GM21447 (cell line): ENCODE measurements at regions not wholly inside any gene's neighbourhood (a gene's known extent, or its start where the extent isn't known, plus 50 kb on each side); places are given as distances from the start of the nearest gene placed in this dataset.

Experiments
- ATAC-seq: cut with Tn5 transposase; IDR thresholded peaks from one replicate; pipeline ENCODE4 v1.9.1; 2021; ENCODE audit not compliant: unreplicated experiment

DNA sequence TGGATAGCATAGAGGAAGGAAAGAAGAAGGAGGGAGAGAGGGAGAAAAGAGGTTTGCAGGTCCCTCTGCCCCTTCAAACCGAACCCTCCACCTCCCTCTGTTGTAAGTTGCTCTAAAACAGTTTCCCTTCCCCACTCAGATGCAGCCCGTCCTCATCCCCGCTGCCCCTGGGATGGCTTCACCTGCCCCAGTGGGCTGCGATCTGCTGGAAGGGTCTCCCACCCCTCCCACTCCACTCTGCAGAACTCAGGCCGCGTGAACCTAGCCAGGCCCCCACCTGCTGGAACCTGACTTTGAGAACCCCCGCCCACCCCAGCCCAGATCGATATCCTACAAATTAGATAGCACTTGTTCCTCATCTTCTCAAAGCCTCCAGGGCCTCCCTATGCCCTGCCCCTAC is 190.8 kb downstream of the DLL1 start:
- ATAC-seq, result no peak

DNA sequence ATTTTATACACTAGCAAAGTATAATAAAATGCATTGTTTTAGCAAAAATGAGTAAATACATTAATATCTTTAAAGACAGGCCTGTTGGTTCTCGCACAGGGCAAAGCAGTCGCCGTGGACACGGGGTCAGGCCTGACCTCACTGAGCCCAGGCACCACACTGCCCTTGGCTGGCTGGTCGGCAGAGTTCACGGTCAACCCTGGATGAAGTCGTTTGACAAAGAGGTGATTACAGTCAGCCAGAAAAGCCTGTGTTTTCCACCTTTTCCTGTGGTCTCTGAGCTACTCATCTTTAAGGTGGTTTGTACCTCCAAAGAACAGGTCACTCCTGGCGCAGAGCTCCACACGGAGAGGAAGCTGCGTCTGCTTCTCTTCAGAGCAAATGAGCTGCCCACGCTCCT is 191.5 kb downstream of the DLL1 start:
- ATAC-seq, result no peak

- ATAC-seq, result no peak
Measured at GRCh38 chr6:170098428-170099170, 192.3 kb downstream of the DLL1 start.

DNA sequence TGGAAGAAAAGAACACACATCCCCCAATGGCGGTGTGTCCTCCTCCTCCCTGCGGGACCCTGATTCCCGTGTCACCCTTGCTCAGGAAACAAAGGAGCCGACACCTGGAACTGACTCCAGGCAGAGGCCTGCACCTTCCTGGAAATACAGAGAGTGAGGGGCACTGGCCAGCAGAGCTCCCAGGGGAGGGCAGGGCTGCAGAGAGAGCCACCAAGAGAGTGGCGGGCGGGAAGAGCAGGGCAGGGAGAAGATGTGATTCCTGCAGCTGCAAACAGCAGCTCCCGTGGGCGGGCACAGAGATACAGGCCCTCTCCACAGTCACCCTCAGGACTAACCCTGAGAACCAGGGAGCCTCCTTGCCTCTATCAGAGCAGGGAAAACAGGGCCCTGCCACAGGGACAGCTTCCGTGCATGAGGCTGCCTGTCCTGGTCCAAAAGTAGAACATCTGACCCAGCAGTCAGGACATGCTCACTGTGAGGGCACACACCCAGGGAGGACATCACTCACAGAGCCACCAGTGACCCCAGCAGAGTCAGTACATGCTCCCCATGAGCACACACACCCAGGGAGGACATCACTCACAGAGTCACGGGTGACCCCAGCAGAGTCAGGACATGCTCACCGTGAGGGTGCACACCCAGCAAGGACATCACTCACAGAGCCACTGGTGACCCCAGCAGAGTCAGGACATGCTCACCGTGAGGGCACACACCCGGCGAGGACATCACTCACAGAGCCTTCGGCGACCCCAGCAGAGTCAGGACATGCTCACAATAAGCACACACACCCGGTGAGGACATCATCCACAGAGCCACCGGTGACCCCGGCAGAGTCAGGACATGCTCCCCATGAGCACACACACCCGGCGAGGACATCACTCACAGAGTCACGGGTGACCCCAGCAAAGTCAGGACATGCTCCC is 193.1 kb downstream of the DLL1 start:
- ATAC-seq, result no peak

DNA sequence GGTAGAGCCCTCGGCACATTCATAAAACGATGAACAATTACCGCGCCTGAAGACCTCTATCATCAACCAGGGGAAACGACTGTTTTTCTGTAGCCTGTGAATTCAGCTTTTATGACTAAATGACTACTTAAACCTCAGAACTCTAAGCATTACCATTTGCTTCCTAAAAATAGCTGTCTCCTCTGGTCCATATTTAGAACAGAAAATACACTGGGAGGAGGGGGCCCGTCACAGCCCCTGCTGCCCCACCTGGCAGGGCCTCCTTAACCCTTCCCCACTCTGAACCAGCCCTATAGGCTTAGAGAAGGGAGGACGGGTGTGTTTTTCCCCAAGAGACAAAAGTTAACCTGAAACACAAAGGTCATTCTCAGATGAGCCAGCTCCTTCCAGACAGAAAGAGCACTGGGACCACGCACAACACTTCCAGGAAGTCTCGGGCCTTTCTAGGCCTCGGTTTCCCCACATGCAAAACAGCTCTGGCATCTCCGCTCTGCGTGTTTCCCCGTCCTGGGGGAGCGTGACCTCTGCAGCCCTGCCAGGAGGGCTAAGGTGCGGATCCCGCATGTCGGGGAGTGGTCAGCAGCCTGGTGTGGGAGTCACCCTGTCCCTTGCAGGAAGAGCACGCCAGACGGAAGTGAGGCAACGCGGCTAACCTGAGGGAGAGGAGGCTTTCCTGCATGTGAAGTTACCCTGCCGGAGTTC is 193.9 kb downstream of the DLL1 start:
- ATAC-seq, result no peak

DNA sequence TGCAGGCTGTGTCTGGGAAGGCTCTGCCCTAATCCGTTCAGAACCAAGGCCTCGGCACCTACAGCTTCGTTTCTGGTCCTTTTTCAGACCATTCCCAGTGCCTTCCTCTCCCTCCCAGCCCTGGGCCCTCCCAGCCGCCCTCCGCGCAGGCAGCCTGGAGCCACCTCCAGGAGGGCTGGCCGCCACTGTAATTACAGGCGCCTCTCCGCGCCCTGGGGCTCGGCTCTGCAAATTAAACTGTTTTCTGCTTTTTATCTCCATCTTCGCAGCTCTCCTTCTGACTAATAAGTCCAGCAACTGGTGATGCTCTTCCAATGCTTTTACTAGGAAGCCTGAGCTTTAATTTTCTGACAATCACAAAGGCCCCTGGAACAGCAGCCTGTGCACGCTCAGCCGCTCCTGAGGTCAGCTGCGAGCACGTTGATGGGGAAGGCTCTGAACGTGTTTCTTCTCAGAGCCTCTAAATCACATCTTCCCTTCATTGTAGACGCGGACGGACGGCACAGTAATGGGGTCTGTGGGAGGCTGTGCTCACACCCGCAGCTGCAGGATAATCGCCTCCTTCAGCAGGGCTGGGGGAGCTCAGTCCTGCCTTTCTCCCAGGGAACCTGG is 194.6 kb downstream of the DLL1 start:
- no peak for ATAC-seq

- ATAC-seq, result no peak
Measured at GRCh38 chr6:170095273-170095981, 195.5 kb downstream of the DLL1 start.

DNA sequence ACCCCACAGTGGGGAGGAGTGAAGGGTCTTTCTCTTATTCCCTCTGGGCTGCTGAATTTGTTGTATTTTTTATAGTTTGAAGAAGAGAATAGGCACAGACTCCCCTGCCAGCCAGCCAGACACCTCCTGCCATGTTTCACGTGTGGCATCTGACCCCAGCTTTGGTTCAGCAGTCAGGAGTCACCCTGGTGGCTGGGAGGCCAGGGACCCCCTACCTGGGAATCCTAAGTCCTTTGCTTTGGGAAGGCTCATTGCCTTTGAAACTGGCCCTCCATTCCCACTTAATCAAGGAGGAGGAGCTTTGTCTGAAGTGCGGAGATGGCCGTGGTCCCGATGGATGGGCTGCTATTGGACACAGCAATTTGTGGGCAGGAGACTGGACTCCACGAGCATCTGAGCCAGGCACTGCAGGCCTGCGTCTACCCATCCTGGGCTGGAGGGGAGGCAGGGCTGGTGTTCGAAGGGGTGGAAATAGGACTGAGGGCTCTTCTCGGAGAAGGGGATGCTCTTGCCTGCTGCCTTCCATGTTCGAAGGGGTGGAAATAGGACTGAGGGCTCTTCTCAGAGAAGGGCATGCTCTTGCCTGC is 196.1 kb downstream of the DLL1 start:
- ATAC-seq, result no peak

GRCh38 chr6:170093658-170094596 is 197.0 kb downstream of the DLL1 start:
- no peak for ATAC-seq

- ATAC-seq, result no peak
Measured at GRCh38 chr6:170093276-170093657, 197.6 kb downstream of the DLL1 start.

DNA sequence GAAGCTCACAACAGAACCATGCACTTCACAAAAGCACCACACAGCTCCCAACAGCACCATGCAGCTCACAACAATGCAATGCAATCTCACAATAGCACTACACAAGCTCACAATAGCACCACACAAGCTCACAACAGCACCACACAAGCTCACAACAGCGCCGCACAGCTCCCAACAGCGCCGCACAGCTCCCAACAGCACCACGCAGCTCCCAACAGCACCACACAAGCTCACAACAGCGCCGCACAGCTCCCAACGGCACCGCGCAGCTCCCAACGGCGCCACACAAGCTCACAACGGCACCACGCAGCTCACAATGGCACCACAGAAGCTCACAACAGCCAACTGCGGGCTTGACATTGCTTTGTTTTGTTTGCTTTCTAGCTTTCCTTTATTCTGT is 198.1 kb downstream of the DLL1 start:
- no peak for ATAC-seq

GRCh38 chr6:170091639-170092579 is 199.0 kb downstream of the DLL1 start:
- ATAC-seq, result no peak

GRCh38 chr6:170091000-170091638 is 199.8 kb downstream of the DLL1 start:
- ATAC-seq, result no peak

DNA sequence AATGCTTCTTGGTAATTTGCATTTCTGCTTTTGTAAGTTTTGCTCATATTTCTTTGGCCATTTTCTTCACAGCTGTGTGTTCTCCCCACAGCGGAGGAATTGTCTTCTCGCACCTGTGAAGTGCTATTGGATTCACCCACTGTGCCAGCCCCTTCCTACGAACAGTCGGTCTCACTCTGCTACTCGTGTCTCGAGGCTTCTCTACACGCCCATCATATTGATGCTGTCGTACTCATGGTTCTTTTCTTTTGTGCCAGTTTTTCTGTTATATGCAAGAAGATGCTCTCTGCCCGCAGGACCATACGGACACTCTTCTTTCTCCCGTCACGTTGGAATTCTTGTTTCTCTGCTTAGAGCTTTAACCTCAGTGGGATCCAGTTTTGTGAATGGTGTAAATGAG is 200.3 kb downstream of the DLL1 start:
- no peak for ATAC-seq

- ATAC-seq, result no peak
Measured at GRCh38 chr6:170089963-170090362, 200.9 kb downstream of the DLL1 start.

GRCh38 chr6:170088582-170088955 is 202.3 kb downstream of the DLL1 start:
- peak; percentile 1 for ATAC-seq

DNA sequence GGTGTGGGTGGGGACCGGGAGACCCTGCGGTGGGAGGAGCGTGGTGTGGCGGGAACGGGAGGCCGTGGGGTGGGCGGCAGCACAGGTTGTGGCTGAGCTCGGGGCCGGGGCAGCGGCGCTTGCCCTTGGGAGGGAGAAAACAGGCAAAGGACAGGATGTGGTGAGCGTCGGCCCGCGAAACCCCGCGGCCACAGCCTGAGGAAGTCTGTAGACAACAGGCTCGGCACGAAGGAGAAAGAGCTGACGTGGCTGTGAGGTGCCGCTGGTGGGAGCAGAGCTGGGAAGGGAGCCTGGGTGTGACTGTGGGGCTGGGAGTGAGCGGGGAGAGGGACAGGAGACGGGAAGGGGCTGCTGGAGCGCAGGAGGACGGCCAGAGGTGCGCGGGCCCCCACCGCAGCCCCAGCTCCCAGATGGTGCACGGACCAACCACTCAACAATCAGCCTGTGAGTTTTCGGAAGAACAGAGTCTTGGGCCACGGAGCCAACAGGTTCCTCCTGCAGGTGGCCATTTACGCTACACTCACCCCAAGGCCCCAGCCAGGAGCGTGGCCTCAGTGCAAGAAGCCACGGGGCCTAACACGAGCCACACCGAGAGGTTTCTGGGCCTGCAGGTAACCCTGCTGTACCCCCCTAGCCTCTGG is 202.8 kb downstream of the DLL1 start:
- ATAC-seq, result peak; percentile 61
